Left lung (tissue), 4 donors: ENCODE measurements at regions not wholly inside any gene's neighbourhood (a gene's known extent, or its start where the extent isn't known, plus 50 kb on each side); places are given as distances from the start of the nearest gene placed in this dataset.

Experiments
- ATAC-seq: fragments of 200-7000 bp; cut with Tn5 transposase; one replicate; pipeline ENCODE4 v1.9.1; 2020; ENCODE audit warnings: moderate library complexity
- DNase-seq, 4 donors: peaks; one replicate each; pipeline ENCODE4 v3.0.0-alpha.2; 2013 to 2020
- H3K27ac ChIP-seq, 2 donors: fragments of 200-600 bp; sonication (generic) in 1 of 2; one replicate each; pipeline versions ENCODE4 v1.5.0 to v1.8.0; 2020 to 2021
- H3K27me3 ChIP-seq, 2 donors: fragments of 200-600 bp; sonication (generic) in 1 of 2; one replicate each; pipeline versions ENCODE4 v1.5.0 to v1.8.0; 2020 to 2021
- H3K36me3 ChIP-seq, 2 donors: fragments of 200-600 bp; sonication (generic) in 1 of 2; one replicate each; pipeline versions ENCODE4 v1.5.0 to v1.8.0; 2020 to 2021
- H3K4me1 ChIP-seq, 2 donors: fragments of 200-600 bp; one replicate each; pipeline ENCODE4 v1.8.0; 2021
- H3K4me3 ChIP-seq, 2 donors: fragments of 200-600 bp; sonication (generic) in 1 of 2; one replicate each; pipeline versions ENCODE4 v1.5.0 to v1.8.0; 2020 to 2021; ENCODE audit warnings: mild to moderate bottlenecking in 1 of 2
- H3K9me3 ChIP-seq, 2 donors: fragments of 200-600 bp; sonication (generic) in 1 of 2; one replicate each; pipeline versions ENCODE4 v1.5.0 to v1.8.0; 2020 to 2021
- intact Hi-C, 2 donors: fragments of 100-400 bp; cut with DNase I; formaldehyde crosslinking; loops; one replicate each; pipeline versions ENCODE4 v1.11.2 to v1.14.2; 2022
- TF ChIP-seq, protein P1 (sequence below), 2 donors: fragments of 200-600 bp; sonication (generic) in 1 of 2; IDR thresholded peaks; one replicate each; pipeline versions ENCODE4 v1.5.0 to v1.8.0; 2021; ENCODE audit warnings: antibody characterized with exemption in 2 of 2
- donor health status: DM: no; HTN: yes; CAD: no.
- donor health status: DM: no; HTN: no; CAD: no.

DNA sequence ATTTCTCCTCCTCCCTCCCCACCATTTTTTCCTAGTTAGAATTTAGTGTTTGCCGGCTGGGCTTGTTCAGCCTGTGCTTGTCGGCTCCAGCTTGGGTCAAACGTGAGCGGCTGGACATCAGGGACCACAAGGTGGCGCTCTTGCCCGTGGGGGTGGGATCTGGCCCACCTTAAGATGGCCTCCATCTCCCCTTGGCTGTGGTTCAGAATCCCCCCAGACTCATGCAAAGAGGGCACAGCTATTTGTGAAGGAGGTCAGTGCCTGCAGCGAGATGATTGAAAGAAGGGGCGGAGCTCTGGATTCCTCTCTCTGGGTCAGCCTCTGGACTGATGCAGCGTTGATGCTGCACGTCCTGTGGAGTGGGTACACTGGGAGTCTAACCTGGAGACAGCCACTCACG lies 283.3 kb upstream of the TUT7 start:
- intact Hi-C loops, result no loop called here
- H3K36me3 ChIP-seq, result no peaks in the 10 kb centered on the region
- peaks cover 0 to 34% of the 10 kb centered on the region in 2 donors for H3K27me3 ChIP-seq
- H3K4me1 ChIP-seq, result no peaks in the 10 kb centered on the region
- peak in 2 of 4 donors; percentile 36 to 68 for DNase-seq
- no peak overlapping the region for H3K27ac ChIP-seq
- no peak overlapping the region for H3K4me3 ChIP-seq
- TF ChIP-seq, protein P1, sequence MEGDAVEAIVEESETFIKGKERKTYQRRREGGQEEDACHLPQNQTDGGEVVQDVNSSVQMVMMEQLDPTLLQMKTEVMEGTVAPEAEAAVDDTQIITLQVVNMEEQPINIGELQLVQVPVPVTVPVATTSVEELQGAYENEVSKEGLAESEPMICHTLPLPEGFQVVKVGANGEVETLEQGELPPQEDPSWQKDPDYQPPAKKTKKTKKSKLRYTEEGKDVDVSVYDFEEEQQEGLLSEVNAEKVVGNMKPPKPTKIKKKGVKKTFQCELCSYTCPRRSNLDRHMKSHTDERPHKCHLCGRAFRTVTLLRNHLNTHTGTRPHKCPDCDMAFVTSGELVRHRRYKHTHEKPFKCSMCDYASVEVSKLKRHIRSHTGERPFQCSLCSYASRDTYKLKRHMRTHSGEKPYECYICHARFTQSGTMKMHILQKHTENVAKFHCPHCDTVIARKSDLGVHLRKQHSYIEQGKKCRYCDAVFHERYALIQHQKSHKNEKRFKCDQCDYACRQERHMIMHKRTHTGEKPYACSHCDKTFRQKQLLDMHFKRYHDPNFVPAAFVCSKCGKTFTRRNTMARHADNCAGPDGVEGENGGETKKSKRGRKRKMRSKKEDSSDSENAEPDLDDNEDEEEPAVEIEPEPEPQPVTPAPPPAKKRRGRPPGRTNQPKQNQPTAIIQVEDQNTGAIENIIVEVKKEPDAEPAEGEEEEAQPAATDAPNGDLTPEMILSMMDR (IDR thresholded peaks at IDR 0.05), result peak in 1 of 2 donors; percentile 25
- no peaks in the 10 kb centered on the region for H3K9me3 ChIP-seq
- ATAC-seq, result peak; percentile 20

DNA sequence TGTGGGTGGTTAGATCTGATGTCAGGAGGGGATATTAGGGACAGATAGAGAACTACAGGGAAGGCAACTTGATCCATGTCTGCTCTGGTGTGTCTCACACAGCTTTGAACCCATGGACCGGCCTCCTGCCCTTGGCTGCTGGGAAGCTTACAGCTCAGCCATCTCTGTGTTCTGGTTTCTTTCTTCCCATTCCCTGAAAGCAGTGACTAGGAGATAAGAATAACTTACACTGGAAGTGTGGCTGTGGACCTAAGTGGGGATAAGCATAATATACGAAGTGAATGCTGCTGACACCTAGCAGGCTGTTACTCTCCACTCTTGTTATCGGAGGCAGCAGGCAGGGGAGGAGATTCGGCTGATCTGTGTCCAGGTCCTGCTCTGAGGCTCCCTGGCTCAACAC lies 282.3 kb upstream of the TUT7 start:
- DNase-seq (no peak), ATAC-seq (no peak)
- H3K9me3 ChIP-seq, result no peaks in the 10 kb centered on the region
- no peaks in the 10 kb centered on the region for H3K4me1 ChIP-seq
- H3K27me3 ChIP-seq, result peaks cover 0 to 26% of the 10 kb centered on the region in 2 donors
- intact Hi-C loops, result no loop called here
- no peak overlapping the region for H3K27ac ChIP-seq
- TF ChIP-seq, protein P1 (IDR thresholded peaks at IDR 0.05), result no peak
- no peak overlapping the region for H3K4me3 ChIP-seq
- no peaks in the 10 kb centered on the region for H3K36me3 ChIP-seq

DNA sequence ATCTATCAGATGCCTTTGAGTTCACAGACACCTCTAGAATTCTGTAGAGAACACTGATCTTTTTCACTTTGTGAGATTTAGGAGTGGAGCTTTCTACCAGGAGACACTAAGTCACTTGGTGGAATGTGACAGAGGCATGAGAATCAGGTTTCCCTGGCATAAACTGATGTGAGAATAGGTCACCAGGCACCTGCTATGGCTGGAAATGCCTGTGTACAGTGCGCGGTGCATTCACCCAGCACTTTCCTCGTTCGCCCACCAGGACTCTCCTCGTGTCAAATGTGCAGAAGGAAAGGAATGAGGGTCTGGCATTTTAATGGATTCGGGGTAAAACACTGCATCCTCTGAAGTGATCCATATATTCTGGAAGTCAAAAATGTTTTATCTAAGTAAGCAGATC lies 281.8 kb upstream of the TUT7 start:
- Histone ChIP-seq H3K4me3 (no peak overlapping the region), H3K4me1 (no peaks in the 10 kb centered on the region), H3K27ac (no peak overlapping the region), H3K9me3 (no peaks in the 10 kb centered on the region), H3K36me3 (no peaks in the 10 kb centered on the region), H3K27me3 (peaks cover 0 to 24% of the 10 kb centered on the region in 2 donors)
- no peak for ATAC-seq
- intact Hi-C loops, result no loop called here
- TF ChIP-seq, protein P1 (IDR thresholded peaks at IDR 0.05), result no peak
- no peak for DNase-seq

DNA sequence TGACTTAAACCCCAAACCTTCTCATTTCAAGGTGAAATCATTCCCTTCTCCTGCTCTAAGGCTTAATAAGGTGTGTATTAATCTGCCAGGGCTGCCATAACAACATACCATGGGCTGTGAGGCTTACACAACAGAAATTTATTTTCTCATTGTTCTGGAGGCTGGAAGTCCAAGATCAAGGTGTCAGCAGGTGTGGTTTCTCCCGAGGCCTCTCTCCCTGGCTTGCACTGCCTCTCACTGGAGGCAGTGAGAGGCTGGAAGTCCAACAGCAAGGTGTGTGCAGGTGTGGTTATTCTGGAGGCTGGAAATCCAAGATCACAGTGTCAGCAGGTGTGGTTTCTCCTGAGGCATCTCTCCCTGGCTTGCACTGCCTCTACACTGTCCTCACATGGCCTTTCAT lies 280.3 kb upstream of the TUT7 start:
- Histone ChIP-seq H3K27me3 (peaks cover 0 to 24% of the 10 kb centered on the region in 2 donors), H3K27ac (no peak overlapping the region), H3K36me3 (no peaks in the 10 kb centered on the region), H3K4me1 (no peaks in the 10 kb centered on the region), H3K4me3 (no peak overlapping the region), H3K9me3 (no peaks in the 10 kb centered on the region)
- intact Hi-C loops, result no loop called here
- TF ChIP-seq, protein P1 (IDR thresholded peaks at IDR 0.05), result no peak
- ATAC-seq (no peak), DNase-seq (no peak)

DNA sequence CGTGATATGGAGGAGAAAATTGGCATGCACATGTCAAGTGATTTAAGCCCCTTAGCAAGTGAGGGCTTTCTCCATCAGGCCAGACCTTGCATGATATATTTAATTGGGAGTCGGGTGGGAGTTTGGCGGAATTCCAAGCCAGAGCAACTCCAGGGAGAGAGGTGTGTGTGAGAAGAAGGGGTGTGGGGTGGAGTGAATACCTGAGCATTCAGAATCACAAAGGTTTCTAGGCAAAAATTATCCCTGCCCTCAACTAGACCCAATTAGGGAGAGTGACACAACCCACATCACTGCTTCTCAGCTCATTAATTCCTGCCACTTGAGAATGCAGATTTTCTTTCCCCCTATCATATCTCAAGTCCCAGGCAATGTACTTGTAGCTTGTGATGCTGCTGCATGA lies 279.7 kb upstream of the TUT7 start:
- TF ChIP-seq, protein P1 (IDR thresholded peaks at IDR 0.05), result no peak
- DNase-seq (no peak), ATAC-seq (no peak)
- H3K9me3 ChIP-seq, result no peaks in the 10 kb centered on the region
- no peak overlapping the region for H3K4me3 ChIP-seq
- intact Hi-C loops, result no loop called here
- H3K27ac ChIP-seq, result no peak overlapping the region
- H3K36me3 ChIP-seq, result no peaks in the 10 kb centered on the region
- H3K27me3 ChIP-seq, result peaks cover 0 to 24% of the 10 kb centered on the region in 2 donors
- no peaks in the 10 kb centered on the region for H3K4me1 ChIP-seq
